SK-N-SH (cell line): ENCODE measurements at regions not wholly inside any gene's neighbourhood (a gene's known extent, or its start where the extent isn't known, plus 50 kb on each side); places are given as distances from the start of the nearest gene placed in this dataset.

Experiments used
- CTCF ChIA-PET: fragments of 300-600, 350-600 bp; formaldehyde crosslinking; extraction: SDS; loops from one replicate; lab custom pipeline; 2021; lab: Yijun Ruan, JAX
- POLR2A ChIA-PET: fragments of 350-600 bp; sonication (Branson Sonifier 250); formaldehyde crosslinking; extraction: SDS; loops from one replicate; lab custom pipeline; 2020; ENCODE audit warnings: antibody characterized with exemption, inconsistent platforms; lab: Yijun Ruan, JAX
- DNase-seq: peaks from one replicate; pipeline ENCODE4 v3.0.0; 2012
- H2AFZ ChIP-seq: fragments of 200-600 bp; sonication (generic); 2 replicates; pipeline ENCODE4 v1.8.1; 2016; ENCODE audit warnings: antibody characterized with exemption, mild to moderate bottlenecking, low read depth
- H3F3A ChIP-seq: fragments of 200-600 bp; sonication (generic); replicated peaks from 2 replicates; pipeline ENCODE3; 2016; ENCODE audit warnings: antibody characterized with exemption, mild to moderate bottlenecking; ENCODE audit not compliant: insufficient read depth
- H3K27ac ChIP-seq, 2 experiments: fragments of 200-500 bp in 1 of 2; fragments of 200-600 bp in 1 of 2; sonication (Bioruptor generic) in 1 of 2; sonication (generic), shearing (Covaris generic) in 1 of 2; 2 replicates each; pipeline versions ENCODE4 v1.5.1 to v1.6.1; 2014 to 2016; ENCODE audit warnings: low read depth in 2 of 2, inconsistent platforms in 1 of 2, low read length in 1 of 2, mild to moderate bottlenecking in 1 of 2, mixed read lengths in 1 of 2
- H3K27me3 ChIP-seq: fragments of 200-600 bp; sonication (generic), shearing (Covaris generic); 2 replicates; pipeline ENCODE4 v1.6.1; 2016; ENCODE audit warnings: mixed run types; ENCODE audit not compliant: insufficient read depth
- H3K36me3 ChIP-seq, 2 experiments: fragments of 200-500 bp in 1 of 2; fragments of 200-600 bp in 1 of 2; sonication (Bioruptor generic) in 1 of 2; sonication (generic) in 1 of 2; replicated peaks in 1 of 2; 2 replicates each; pipeline versions ENCODE3 to v1.5.1; 2014 to 2016; ENCODE audit warnings: low read length in 1 of 2, mild to moderate bottlenecking in 1 of 2; ENCODE audit not compliant: insufficient read depth in 2 of 2, control insufficient read depth in 1 of 2
- H3K4me1 ChIP-seq, 2 experiments: fragments of 200-500 bp in 1 of 2; fragments of 200-600 bp in 1 of 2; sonication (Bioruptor generic) in 1 of 2; sonication (generic), shearing (Covaris generic) in 1 of 2; 2 replicates each; pipeline versions ENCODE4 v1.5.1 to v1.6.1; 2014 to 2016; ENCODE audit warnings: low read depth in 1 of 2, low read length in 1 of 2, mixed run types in 1 of 2; ENCODE audit not compliant: insufficient read depth in 2 of 2, control insufficient read depth in 1 of 2
- H3K4me2 ChIP-seq: fragments of 200-600 bp; sonication (generic), shearing (Covaris generic); 2 replicates; pipeline ENCODE4 v1.6.1; 2017; ENCODE audit warnings: mixed run types
- H3K4me3 ChIP-seq, 2 experiments: fragments of 200-500 bp in 1 of 2; fragments of 200-600 bp in 1 of 2; sonication (Bioruptor generic) in 1 of 2; sonication (generic), shearing (Covaris generic) in 1 of 2; 2 replicates each; pipeline versions ENCODE4 v1.5.1 to v1.8.1; 2014 to 2016; ENCODE audit warnings: low read depth in 2 of 2, inconsistent platforms in 1 of 2, low read length in 1 of 2, mild to moderate bottlenecking in 1 of 2, mixed read lengths in 1 of 2, moderate library complexity in 1 of 2
- H3K79me2 ChIP-seq: fragments of 200-600 bp; sonication (generic); 2 replicates; pipeline ENCODE4 v1.8.1; 2017; ENCODE audit warnings: mild to moderate bottlenecking; ENCODE audit not compliant: insufficient read depth
- H3K9ac ChIP-seq: fragments of 200-600 bp; sonication (generic); 2 replicates; pipeline ENCODE4 v1.6.1; 2017; ENCODE audit warnings: mixed run types
- H3K9me2 ChIP-seq: fragments of 200-600 bp; sonication (generic); 2 replicates; pipeline ENCODE4 v1.6.1; 2017; ENCODE audit warnings: mixed run types
- H3K9me3 ChIP-seq: fragments of 200-600 bp; sonication (generic); 2 replicates; pipeline ENCODE4 v1.6.1; 2017; ENCODE audit warnings: mixed run types, mild to moderate bottlenecking, moderate library complexity
- H4K20me1 ChIP-seq: fragments of 200-600 bp; sonication (generic); 2 replicates; pipeline ENCODE4 v1.6.1; 2017; ENCODE audit warnings: mild to moderate bottlenecking, mixed run types; ENCODE audit not compliant: insufficient read depth
- CHD2 ChIP-seq: fragments of 150-350 bp; IDR thresholded peaks from 2 replicates; pipeline ENCODE4 v1.6.1; 2018; ENCODE audit warnings: low read length; ENCODE audit not compliant: partially characterized antibody
- EP300 ChIP-seq, 2 experiments: IDR thresholded peaks; 2 replicates each; pipeline versions ENCODE4 v1.4.0 to v1.6.1; 2012; ENCODE audit warnings: borderline replicate concordance in 1 of 2, low read depth in 1 of 2, low read length in 1 of 2
- EZH2phosphoT487 ChIP-seq: fragments of 200-600 bp; sonication (generic); IDR thresholded peaks from 2 replicates; pipeline ENCODE4 v1.6.1; 2017; ENCODE audit warnings: low read depth, mixed run types, mild to moderate bottlenecking, antibody characterized with exemption, moderate library complexity, borderline replicate concordance
- FOXJ3 ChIP-seq: sonication (generic); formaldehyde crosslinking; IDR thresholded peaks from 2 replicates; pipeline ENCODE4 v1.5.1; 2020; ENCODE audit warnings: mild to moderate bottlenecking, missing genetic modification reagents
- GABPA ChIP-seq: IDR thresholded peaks from 2 replicates; pipeline ENCODE4 v1.4.0; 2012; ENCODE audit warnings: low read depth, mild to moderate bottlenecking
- GATA2 ChIP-seq: sonication (generic); formaldehyde crosslinking; IDR thresholded peaks from 2 replicates; pipeline ENCODE4 v1.5.0; 2020; ENCODE audit warnings: mild to moderate bottlenecking, missing genetic modification reagents
- MXI1 ChIP-seq: IDR thresholded peaks from 2 replicates; pipeline ENCODE4 v1.6.1; 2012; ENCODE audit warnings: mild to moderate bottlenecking, low read depth, low read length, improper control_type of control experiment
- PBX3 ChIP-seq: IDR thresholded peaks from 2 replicates; pipeline ENCODE4; 2012
- RCOR1 ChIP-seq: fragments of 150-350 bp; IDR thresholded peaks from 2 replicates; pipeline ENCODE4 v1.6.1; 2017; ENCODE audit warnings: antibody characterized with exemption, low read length
- RFX5 ChIP-seq: IDR thresholded peaks from 2 replicates; pipeline ENCODE4 v1.6.1; 2012; ENCODE audit warnings: mild to moderate bottlenecking, improper control_type of control experiment, low read length
- SMC3 ChIP-seq: IDR thresholded peaks from 2 replicates; pipeline ENCODE4 v1.6.1; 2012; ENCODE audit warnings: low read depth, low read length, improper control_type of control experiment
- TAF1 ChIP-seq: IDR thresholded peaks from 2 replicates; pipeline ENCODE4 v1.6.1; 2012; ENCODE audit warnings: low read depth, mild to moderate bottlenecking, low read length, moderate library complexity, borderline replicate concordance
- TCF12 ChIP-seq: IDR thresholded peaks from 2 replicates; pipeline ENCODE4 v1.4.0; 2012
- TEAD4 ChIP-seq: IDR thresholded peaks from 2 replicates; pipeline ENCODE4 v1.4.0; 2012; ENCODE audit warnings: mild to moderate bottlenecking, borderline replicate concordance; ENCODE audit not compliant: insufficient read depth
- USF2 ChIP-seq: fragments of 150-350 bp; IDR thresholded peaks from 2 replicates; pipeline ENCODE4 v1.6.1; 2017; ENCODE audit warnings: antibody characterized with exemption, low read length, low read depth, borderline replicate concordance
- YY1 ChIP-seq: IDR thresholded peaks from 2 replicates; pipeline ENCODE4 v1.4.0; 2012; ENCODE audit warnings: low read depth, mild to moderate bottlenecking
- WGBS: methylation state at CpG from one replicate; pipeline ENCODE4 v1.1.6; 2017; ENCODE audit warnings: low lambda C conversion rate; 5-methylcytosine and 5-hydroxymethylcytosine counted together

GRCh38 chr21:38909929-38910328, 104.2 kb downstream of the ETS2 start:
- Histone ChIP-seq H3K9me3 (no peaks in the 10 kb centered on the region), H3F3A (no peaks in the 10 kb centered on the region), H3K79me2 (no peaks in the 10 kb centered on the region), H3K27me3 (no peaks in the 10 kb centered on the region), H3K36me3 (no peaks in the 10 kb centered on the region), H3K4me2 (no peak overlapping the region), H2AFZ (no peak overlapping the region), H4K20me1 (no peaks in the 10 kb centered on the region), H3K9me2 (no peaks in the 10 kb centered on the region), H3K27ac (no peak overlapping the region), H3K4me3 (no peak overlapping the region), H3K9ac (no peak overlapping the region), H3K4me1 (peaks cover 0 to 21% of the 10 kb centered on the region in 2 experiments; a peak in 1 of 4 replicates)
- ChIA-PET CTCF (no interaction called here), POLR2A (no interaction called here)
- TF ChIP-seq EP300 (IDR thresholded peaks at IDR 0.05; ENCODE audit: borderline replicate concordance in 1 of 2, low read depth in 1 of 2, low read length in 1 of 2) (no peak), TEAD4 (no peak), RCOR1 (no peak), CHD2 (no peak), FOXJ3 (CRISPR knock-in tag) (no peak), YY1 (no peak), RFX5 (no peak), GATA2 (CRISPR knock-in tag) (no peak), TAF1 (no peak), MXI1 (no peak), GABPA (no peak), PBX3 (no peak), USF2 (no peak), SMC3 (no peak), EZH2phosphoT487 (no peak)
- no peak for DNase-seq
- 87% methylated on average over 7 of the region's 7 CpGs for WGBS

GRCh38 chr21:38909109-38909508, 103.4 kb downstream of the ETS2 start:
- ChIA-PET POLR2A (no interaction called here), CTCF (no interaction called here)
- H3K27me3 ChIP-seq = no peaks in the 10 kb centered on the region
- H3K36me3 ChIP-seq = no peaks in the 10 kb centered on the region
- H3F3A ChIP-seq = no peaks in the 10 kb centered on the region
- peaks cover 0 to 18% of the 10 kb centered on the region in 2 experiments; a peak in 1 of 4 replicates for H3K4me1 ChIP-seq
- H3K4me2 ChIP-seq = no peak overlapping the region
- no peaks in the 10 kb centered on the region for H3K9me3 ChIP-seq
- no peak overlapping the region for H3K9ac ChIP-seq
- DNase-seq = no peak
- H3K4me3 ChIP-seq = no peak overlapping the region
- 98% methylated on average over 8 of the region's 8 CpGs for WGBS
- no peak for TF ChIP-seq TCF12
- TF ChIP-seq CHD2 = no peak
- no peaks in the 10 kb centered on the region for H3K9me2 ChIP-seq
- no peak overlapping the region for H2AFZ ChIP-seq
- no peaks in the 10 kb centered on the region for H4K20me1 ChIP-seq
- no peak overlapping the region for H3K27ac ChIP-seq
- H3K79me2 ChIP-seq = no peaks in the 10 kb centered on the region
